HepG2 (cell line): ENCODE measurements at regions not wholly inside any gene's neighbourhood (a gene's known extent, or its start where the extent isn't known, plus 50 kb on each side); places are given as distances from the start of the nearest gene placed in this dataset.

Experiments
- ATAC-seq: fragments of 200-7000 bp; cut with Tn5 transposase; 3 replicates; pipeline ENCODE4 v1.9.1; 2020; ENCODE audit warnings: mild to moderate bottlenecking, moderate library complexity
- BruUV-seq: library from RNA; stranded (reverse); fragments of 400-500 nt; replicated peaks from 2 replicates; lab custom pipeline; 2021; lab: Mats Ljungman, UMichigan
- CTCF ChIA-PET: fragments of 300-600 bp; formaldehyde crosslinking; extraction: SDS; loops from one replicate; lab custom pipeline; 2021; ENCODE audit warnings: low total read pairs, inconsistent platforms, low intra/inter-chr PET ratio; lab: Yijun Ruan, JAX
- POLR2A ChIA-PET: fragments of 350-600 bp; sonication (Branson Sonifier 250); formaldehyde crosslinking; loops from one replicate; lab custom pipeline; 2020; ENCODE audit warnings: antibody characterized with exemption, inconsistent platforms; lab: Yijun Ruan, JAX
- DNase-seq: peaks from one replicate; pipeline ENCODE4 v3.0.0-alpha.2; 2015; ENCODE audit warnings: low spot score
- FAIRE-seq: peaks from 3 replicates; lab custom pipeline; 2011; peaks lifted over from hg19 to GRCh38; lab: Jason Lieb, UNC
- H2AFZ ChIP-seq: one replicate; pipeline ENCODE4 v1.6.1; 2011; ENCODE audit warnings: low read length, inconsistent platforms
- H3K27ac ChIP-seq: fragments of 300-600 bp; 3 replicates; pipeline ENCODE4 v1.8.0; 2011; ENCODE audit warnings: mixed run types, mild to moderate bottlenecking, mixed read lengths, low read length, inconsistent platforms; ENCODE audit not compliant: insufficient read depth; ENCODE audit errors: extremely low read length
- H3K27me3 ChIP-seq, 2 experiments: fragments of 200-600 bp in 1 of 2; 2 replicates in 1 of 2; 3 replicates in 1 of 2; pipeline versions ENCODE4 v1.6.0 to v1.8.0; 2011; ENCODE audit warnings: low read length in 2 of 2, mild to moderate bottlenecking in 2 of 2, moderate library complexity in 2 of 2, inconsistent platforms in 1 of 2; ENCODE audit not compliant: insufficient read depth in 2 of 2, control insufficient read depth in 1 of 2
- H3K36me3 ChIP-seq, 2 experiments: fragments of 200-600 bp in 1 of 2; replicated peaks in 1 of 2; 2 replicates in 1 of 2; 3 replicates in 1 of 2; pipeline versions ENCODE4 v1.5.1 to v1.8.0; 2011; ENCODE audit warnings: low read length in 2 of 2, inconsistent platforms in 1 of 2; ENCODE audit not compliant: insufficient read depth in 2 of 2, control insufficient read depth in 1 of 2
- H3K4me1 ChIP-seq: 2 replicates; pipeline ENCODE4 v1.5.1; 2012; ENCODE audit warnings: low read length, inconsistent platforms; ENCODE audit not compliant: insufficient read depth
- H3K4me2 ChIP-seq: 2 replicates; pipeline ENCODE4 v1.6.0; 2011; ENCODE audit warnings: low read depth, low read length, inconsistent platforms
- H3K4me3 ChIP-seq, 3 experiments: fragments of 200-600 bp in 1 of 3; sonication (generic), shearing (Covaris generic) in 1 of 3; replicated peaks in 1 of 3; 2 replicates each; pipeline ENCODE4 v1.5.1; 2011 to 2016; ENCODE audit warnings: low read length in 3 of 3, inconsistent platforms in 2 of 3, low read depth in 2 of 3, mild to moderate bottlenecking in 2 of 3, control low read depth in 1 of 3, mixed read lengths in 1 of 3; ENCODE audit not compliant: insufficient read depth in 1 of 3
- H3K79me2 ChIP-seq: one replicate; pipeline ENCODE4 v1.6.1; 2011; ENCODE audit warnings: low read length, inconsistent platforms; ENCODE audit not compliant: insufficient read depth
- H3K9ac ChIP-seq: 2 replicates; pipeline ENCODE4 v1.6.0; 2011; ENCODE audit warnings: mild to moderate bottlenecking, low read depth, low read length, inconsistent platforms; ENCODE audit not compliant: insufficient read depth
- H3K9me3 ChIP-seq: 2 replicates; pipeline ENCODE4 v1.5.1; 2012; ENCODE audit warnings: mild to moderate bottlenecking, low read length
- H4K20me1 ChIP-seq: 2 replicates; pipeline ENCODE4 v1.6.0; 2011; ENCODE audit warnings: inconsistent platforms, mild to moderate bottlenecking, low read length, moderate library complexity; ENCODE audit not compliant: insufficient read depth
- GZF1 ChIP-seq: sonication (generic); formaldehyde crosslinking; IDR thresholded peaks from 2 replicates; pipeline ENCODE4 v1.5.1; 2020; ENCODE audit warnings: mild to moderate bottlenecking, missing genetic modification reagents
- HMG20B ChIP-seq: conservative IDR thresholded peaks from 2 replicates; pipeline ENCODE4 v1.6.1; 2016; ENCODE audit warnings: missing genetic modification reagents, missing compliant biosample characterization
- KLF9 ChIP-seq: IDR thresholded peaks from 2 replicates; pipeline ENCODE4 v1.6.1; 2016; ENCODE audit warnings: low read depth
- MAFK ChIP-seq, 2 experiments: IDR thresholded peaks in 1 of 2; conservative IDR thresholded peaks in 1 of 2; 2 replicates each; pipeline ENCODE4 v1.6.1; 2011; ENCODE audit warnings: improper control_type of control experiment in 2 of 2, low read length in 2 of 2
- ZNF598 ChIP-seq: sonication (generic); formaldehyde crosslinking; IDR thresholded peaks from 2 replicates; pipeline ENCODE4 v1.5.1; 2020; ENCODE audit warnings: mild to moderate bottlenecking, missing genetic modification reagents, borderline replicate concordance
- ZNF607 ChIP-seq: sonication (generic); formaldehyde crosslinking; IDR thresholded peaks from 2 replicates; pipeline ENCODE4 v1.5.1; 2020; ENCODE audit warnings: missing genetic modification reagents, mild to moderate bottlenecking, borderline replicate concordance
- ZNF678 ChIP-seq: sonication (generic); formaldehyde crosslinking; IDR thresholded peaks from 2 replicates; pipeline ENCODE4 v1.4.0; 2020; ENCODE audit warnings: mild to moderate bottlenecking, missing genetic modification reagents
- WGBS: methylation state at CpG from one replicate; pipeline ENCODE4 v1.1.6; 2017; ENCODE audit warnings: low lambda C conversion rate; 5-methylcytosine and 5-hydroxymethylcytosine counted together
- in situ Hi-C: cut with HindIII; loops from 2 replicates; pipeline ENCODE4 v1.10.0; 2017; ENCODE audit warnings: low pct_unique_long_range_greater_than_20kb; ENCODE audit not compliant: extremely low pct_ligation_motif_present
- intact Hi-C: fragments of 100-400 bp; cut with micrococcal nuclease; formaldehyde crosslinking; loops from one replicate; pipeline ENCODE4 v1.10.0; 2022; ENCODE audit not compliant: unreplicated experiment
- TF ChIP-seq, protein P1 (sequence below): sonication (generic); formaldehyde crosslinking; IDR thresholded peaks from 2 replicates; pipeline ENCODE4 v1.4.0; 2020; ENCODE audit warnings: missing genetic modification reagents
- TF ChIP-seq, protein P2 (sequence below): sonication (generic); formaldehyde crosslinking; IDR thresholded peaks from 2 replicates; pipeline ENCODE4 v1.8.0; 2022; ENCODE audit warnings: mild to moderate bottlenecking, missing genetic modification reagents, moderate library complexity

DNA sequence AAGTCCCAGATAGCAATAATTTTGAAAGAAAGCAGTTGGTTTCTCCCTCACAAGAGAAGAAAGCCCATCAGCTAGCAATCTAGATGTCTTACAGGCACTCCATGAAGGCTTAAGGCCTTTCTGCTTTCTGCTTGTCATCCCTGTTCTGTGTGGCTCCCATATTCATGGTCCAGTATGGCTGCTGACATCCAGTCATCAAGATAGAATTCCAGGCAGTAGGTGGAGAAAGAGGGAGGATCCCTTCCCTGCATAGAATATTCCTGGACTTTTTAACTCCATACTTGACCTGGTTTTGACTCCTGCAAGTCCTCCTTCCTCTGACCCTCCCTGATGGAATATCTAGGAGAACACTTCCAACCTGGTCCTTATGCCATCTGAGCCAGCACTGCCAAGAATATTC is 389.9 kb upstream of the AKR1E2 start:
- Histone ChIP-seq H3K9ac (no peak overlapping the region), H4K20me1 (no peaks in the 10 kb centered on the region), H2AFZ (no peak overlapping the region), H3K36me3 (no peaks in the 10 kb centered on the region), H3K27me3 (peaks cover 0 to 4% of the 10 kb centered on the region in 2 experiments; a peak in 1 of 5 replicates), H3K27ac (no peak overlapping the region), H3K4me3 (no peak overlapping the region), H3K4me2 (no peak overlapping the region), H3K79me2 (no peaks in the 10 kb centered on the region), H3K4me1 (0 out of 2 replicates have a peak, but pooled peaks cover 8% of the 10 kb centered on the region), H3K9me3 (no peaks in the 10 kb centered on the region)
- no peak for ATAC-seq
- intact Hi-C loops (no loop called here), in situ Hi-C loops (no loop called here)
- CTCF ChIA-PET, result no interaction called here
- no TSS peak for BruUV-seq
- POLR2A ChIA-PET, result no interaction called here
- no peak for FAIRE-seq
- no peak for DNase-seq
- TF ChIP-seq HMG20B (CRISPR knock-in tag) (no peak), ZNF607 (no peak), KLF9 (CRISPR knock-in tag) (no peak)

DNA sequence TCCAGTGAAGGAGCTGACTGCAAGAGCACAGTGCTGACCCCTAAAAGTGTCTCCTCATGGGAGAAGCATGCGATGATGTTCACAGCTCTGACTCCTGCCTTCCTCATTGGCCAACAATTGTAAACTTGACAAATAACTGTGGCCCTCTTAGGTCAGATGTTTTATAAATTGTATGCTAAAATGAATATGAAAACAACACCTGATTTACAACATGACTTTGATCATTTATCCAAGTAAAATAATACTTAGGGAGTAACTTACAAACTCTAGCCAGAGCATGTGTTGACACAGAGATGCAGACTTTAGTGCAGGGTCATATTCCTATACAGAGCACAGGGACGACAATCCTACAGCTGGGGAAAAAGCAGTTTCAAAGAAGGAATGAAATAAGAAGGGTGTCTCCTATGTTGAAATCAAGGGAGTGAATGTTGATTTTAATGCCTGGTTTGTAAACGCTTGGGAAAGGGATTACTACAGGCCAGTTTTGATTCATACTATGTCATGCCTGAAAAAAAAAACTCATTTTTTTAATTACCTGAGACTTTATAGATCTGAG is 391.4 kb upstream of the AKR1E2 start:
- H3K4me3 ChIP-seq, result no peak overlapping the region
- H3K27ac ChIP-seq, result no peak overlapping the region
- H3K36me3 ChIP-seq, result no peaks in the 10 kb centered on the region
- H4K20me1 ChIP-seq, result no peaks in the 10 kb centered on the region
- H3K27me3 ChIP-seq, result peaks cover 0 to 4% of the 10 kb centered on the region in 2 experiments; a peak in 1 of 5 replicates
- no peak overlapping the region for H3K4me2 ChIP-seq
- 24% methylated on average over 3 of the region's 3 CpGs for WGBS
- intact Hi-C loops, result no loop called here
- no peak for ATAC-seq
- no peaks in the 10 kb centered on the region for H3K9me3 ChIP-seq
- H3K79me2 ChIP-seq, result no peaks in the 10 kb centered on the region
- no peak for TF ChIP-seq ZNF678 (CRISPR knock-in tag)
- TF ChIP-seq, protein P1, sequence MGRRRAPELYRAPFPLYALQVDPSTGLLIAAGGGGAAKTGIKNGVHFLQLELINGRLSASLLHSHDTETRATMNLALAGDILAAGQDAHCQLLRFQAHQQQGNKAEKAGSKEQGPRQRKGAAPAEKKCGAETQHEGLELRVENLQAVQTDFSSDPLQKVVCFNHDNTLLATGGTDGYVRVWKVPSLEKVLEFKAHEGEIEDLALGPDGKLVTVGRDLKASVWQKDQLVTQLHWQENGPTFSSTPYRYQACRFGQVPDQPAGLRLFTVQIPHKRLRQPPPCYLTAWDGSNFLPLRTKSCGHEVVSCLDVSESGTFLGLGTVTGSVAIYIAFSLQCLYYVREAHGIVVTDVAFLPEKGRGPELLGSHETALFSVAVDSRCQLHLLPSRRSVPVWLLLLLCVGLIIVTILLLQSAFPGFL (CRISPR knock-in tag), result no peak
- no peak for TF ChIP-seq ZNF598 (CRISPR knock-in tag)
- TF ChIP-seq, protein P2, sequence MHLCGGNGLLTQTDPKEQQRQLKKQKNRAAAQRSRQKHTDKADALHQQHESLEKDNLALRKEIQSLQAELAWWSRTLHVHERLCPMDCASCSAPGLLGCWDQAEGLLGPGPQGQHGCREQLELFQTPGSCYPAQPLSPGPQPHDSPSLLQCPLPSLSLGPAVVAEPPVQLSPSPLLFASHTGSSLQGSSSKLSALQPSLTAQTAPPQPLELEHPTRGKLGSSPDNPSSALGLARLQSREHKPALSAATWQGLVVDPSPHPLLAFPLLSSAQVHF, result no peak
- TF ChIP-seq GZF1 (CRISPR knock-in tag), result no peak
- TF ChIP-seq MAFK (conservative IDR thresholded peaks at IDR 0.05 in 1 of 2, IDR thresholded peaks at IDR 0.05 in 1 of 2; ENCODE audit: low read length in 2 of 2), result no peak
- DNase-seq, result no peak
- H2AFZ ChIP-seq, result no peak overlapping the region
- POLR2A ChIA-PET, result no interaction called here
- no TSS peak for BruUV-seq
- in situ Hi-C loops, result no loop called here
- CTCF ChIA-PET, result no interaction called here
- FAIRE-seq, result no peak
- H3K4me1 ChIP-seq, result 0 out of 2 replicates have a peak, but pooled peaks cover 11% of the 10 kb centered on the region
- no peak overlapping the region for H3K9ac ChIP-seq
